LNCaP clone FGC (cell line): ENCODE measurements at regions not wholly inside any gene's neighbourhood (a gene's known extent, or its start where the extent isn't known, plus 50 kb on each side); places are given as distances from the start of the nearest gene placed in this dataset.

Experiments used
- DNase-seq: peaks from one replicate; pipeline ENCODE4 v3.0.0-alpha.2; 2011; ENCODE audit warnings: low read depth
- H3K4me3 ChIP-seq: 2 replicates; pipeline ENCODE4 v1.5.1; 2011; ENCODE audit warnings: mild to moderate bottlenecking, low read depth, low read length, control low read depth
- CTCF ChIP-seq: IDR thresholded peaks from 2 replicates; pipeline ENCODE4 v1.5.1; 2012; ENCODE audit warnings: mild to moderate bottlenecking; ENCODE audit not compliant: control insufficient read depth, insufficient read depth; ENCODE audit errors: extremely low read depth

DNA sequence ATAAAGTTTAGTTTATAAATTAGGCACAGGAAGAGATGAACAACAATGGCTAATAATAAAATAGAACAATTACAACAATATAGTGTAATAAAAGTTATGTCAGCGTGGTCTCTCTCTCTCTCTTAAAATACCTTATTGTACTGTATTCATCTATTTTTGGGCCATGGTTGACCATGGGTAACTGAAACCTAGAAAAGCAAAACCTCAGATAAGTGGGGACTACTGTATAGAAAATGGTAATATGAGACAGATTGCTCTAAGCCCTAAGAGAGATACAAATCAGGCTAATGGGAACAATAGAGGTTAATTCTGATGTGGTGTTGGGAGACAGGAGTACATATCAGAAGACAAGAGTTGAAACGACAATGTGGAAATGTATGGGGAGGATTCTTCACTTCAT is 86.2 kb downstream of the ZNF365 start:
- DNase-seq = no peak
- TF ChIP-seq CTCF = no peak
- H3K4me3 ChIP-seq = no peak overlapping the region

DNA sequence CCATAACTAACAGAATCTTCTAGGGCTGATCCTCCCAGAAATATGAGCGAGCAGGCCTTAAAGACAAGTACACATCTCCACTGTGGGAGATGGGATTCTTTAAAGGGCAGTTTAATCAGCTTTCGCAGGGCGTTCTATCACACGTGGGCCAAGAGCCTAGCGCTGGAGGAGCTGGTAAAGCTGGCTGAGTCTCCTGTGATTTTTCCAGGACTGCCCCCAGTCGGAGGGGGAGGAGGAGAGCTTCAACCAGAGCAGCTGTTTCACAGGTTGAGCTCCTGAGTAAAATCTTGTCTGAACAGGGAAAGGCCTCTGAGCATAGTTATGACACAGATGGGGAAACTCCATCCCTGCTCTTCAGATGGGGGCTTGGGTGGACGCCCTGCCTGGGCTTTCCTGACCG is 87.0 kb downstream of the ZNF365 start:
- TF ChIP-seq CTCF = no peak
- DNase-seq = no peak

DNA sequence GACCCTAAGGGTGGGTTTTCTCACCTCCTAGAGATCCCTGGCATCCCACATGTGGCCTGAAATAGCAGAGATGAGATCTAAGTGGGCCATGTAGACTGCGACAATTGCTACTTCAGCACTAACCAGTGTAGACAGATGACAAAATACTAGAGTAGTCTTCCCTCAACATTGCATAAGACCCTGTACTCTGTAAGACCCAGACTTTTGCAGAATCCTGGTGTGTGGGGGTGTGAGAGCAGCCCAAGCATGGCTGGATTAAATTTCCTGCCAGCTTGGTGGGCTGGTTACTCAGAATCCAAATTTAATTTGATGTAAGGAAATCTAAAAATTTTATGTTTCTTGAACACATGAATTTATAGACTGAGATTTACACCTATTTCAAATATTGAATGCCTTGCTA is 88.3 kb downstream of the ZNF365 start:
- no peak for DNase-seq
- H3K4me3 ChIP-seq = no peak overlapping the region
- TF ChIP-seq CTCF = no peak

More for the DNA sequence above, 87.0 kb downstream of the ZNF365 start:
- H3K4me3 ChIP-seq = no peak overlapping the region

DNA sequence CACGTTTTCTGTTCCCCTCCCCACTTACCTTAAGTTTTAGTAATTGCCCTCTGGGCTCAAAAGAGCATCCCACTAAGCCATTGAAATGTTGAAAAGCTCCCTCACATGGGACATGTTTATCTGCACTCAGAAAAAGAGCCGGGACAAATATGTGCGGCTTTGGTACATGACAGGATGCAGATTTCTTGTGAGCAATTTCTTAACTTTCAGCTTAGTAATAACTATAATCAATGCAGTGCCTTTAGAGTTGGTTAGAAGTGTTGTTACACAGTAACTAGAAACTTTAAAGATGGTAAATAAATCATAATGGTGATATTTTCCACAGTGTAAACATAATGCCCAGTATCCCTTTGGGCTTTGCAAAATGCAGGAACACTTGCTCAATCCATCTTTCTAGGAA is 89.2 kb downstream of the ZNF365 start:
- no peak overlapping the region for H3K4me3 ChIP-seq
- TF ChIP-seq CTCF = no peak
- no peak for DNase-seq

DNA sequence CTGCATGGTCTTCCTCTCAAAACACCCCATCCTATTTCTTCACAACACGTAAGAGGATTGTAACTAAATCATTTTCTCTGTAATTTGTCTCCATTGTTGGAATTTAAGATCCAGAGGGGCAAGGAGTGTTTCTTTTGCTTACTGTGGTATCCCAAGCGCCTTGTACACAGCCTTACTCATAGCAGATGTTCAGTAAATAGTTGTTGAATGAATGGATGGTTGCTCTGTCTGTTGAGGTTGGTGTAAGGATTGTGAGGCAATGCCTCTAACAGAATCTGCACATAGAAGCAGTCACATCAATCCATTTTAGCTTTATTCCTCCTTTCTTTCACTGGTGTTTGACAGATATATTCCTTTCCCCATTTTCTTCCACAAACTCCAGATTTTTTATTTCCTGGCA is 90.1 kb downstream of the ZNF365 start:
- no peak for TF ChIP-seq CTCF
- no peak overlapping the region for H3K4me3 ChIP-seq
- DNase-seq = no peak

DNA sequence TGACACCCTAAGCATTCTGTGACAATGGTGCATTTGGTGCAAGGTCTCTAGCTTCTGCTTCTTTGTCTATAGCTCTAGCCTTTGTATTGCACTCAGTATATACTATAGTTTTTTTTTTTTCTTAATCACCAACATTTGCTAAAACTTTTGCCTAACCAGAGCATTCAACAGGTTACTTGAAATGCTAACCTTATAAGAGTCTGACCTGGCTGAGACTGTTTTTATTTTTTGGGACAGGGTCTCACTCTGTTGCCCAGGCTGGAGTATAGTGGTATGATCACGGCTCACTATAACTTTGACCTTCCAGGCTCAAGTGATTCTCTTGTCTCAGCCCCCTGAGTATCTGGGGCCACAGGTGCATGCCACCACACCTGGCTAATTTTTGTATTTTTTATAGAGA is 92.4 kb downstream of the ZNF365 start:
- no peak for DNase-seq
- no peak overlapping the region for H3K4me3 ChIP-seq

More for the DNA sequence above, 92.4 kb downstream of the ZNF365 start:
- TF ChIP-seq CTCF = no peak
